AG04449 (cell line): ENCODE measurements at regions not wholly inside any gene's neighbourhood (a gene's known extent, or its start where the extent isn't known, plus 50 kb on each side); places are given as distances from the start of the nearest gene placed in this dataset.

Experiments
- CTCF ChIA-PET: fragments of 350-600 bp; formaldehyde crosslinking; extraction: SDS; loops from one replicate; lab custom pipeline; 2021; ENCODE audit warnings: antibody characterized with exemption; lab: Yijun Ruan, JAX
- POLR2A ChIA-PET: fragments of 400-600, 350-600 bp; formaldehyde crosslinking; extraction: SDS; loops from one replicate; lab custom pipeline; 2020; ENCODE audit warnings: antibody characterized with exemption, inconsistent platforms; lab: Yijun Ruan, JAX
- DNase-seq: peaks from one replicate; pipeline ENCODE4 v3.0.0-alpha.2; 2010; ENCODE audit warnings: low read depth, low spot score
- H3K4me3 ChIP-seq: 2 replicates; pipeline ENCODE4 v1.5.1; 2011; ENCODE audit warnings: low read depth, mild to moderate bottlenecking, control low read depth, low read length
- CTCF ChIP-seq: IDR thresholded peaks from one replicate; pipeline ENCODE4 v1.5.1; 2011; ENCODE audit warnings: mild to moderate bottlenecking, moderate library complexity, low read length, control low read depth, inconsistent platforms; ENCODE audit not compliant: insufficient read depth; ENCODE audit errors: missing control alignments

DNA sequence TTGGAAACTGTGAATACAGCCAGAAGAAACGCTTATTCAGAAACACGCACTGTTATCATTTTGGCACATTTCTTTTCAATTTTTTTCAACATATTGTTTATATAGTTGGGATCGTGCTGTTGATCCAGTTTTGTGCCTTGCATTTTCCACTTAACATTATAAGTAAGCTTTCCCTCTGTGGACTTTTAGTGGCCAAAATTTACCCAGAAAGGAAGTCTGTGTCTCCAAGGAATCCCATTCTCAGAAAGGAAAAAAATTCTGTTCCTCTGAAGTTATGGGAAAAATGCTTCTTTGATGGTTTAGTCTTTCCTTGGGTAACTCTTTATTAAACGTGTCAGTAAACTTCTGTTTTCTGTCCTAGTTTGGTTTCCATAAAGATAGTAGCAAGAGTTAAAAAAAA, 280.0 kb downstream of the REEP3 start:
- CTCF ChIA-PET, result interaction anchor here (0.9 to 1.2 kb wide), 2 partner anchors 14 to 634 kb away, joined by 3 to 4 read pairs; no protein-coding TSS in a partner anchor
- TF ChIP-seq CTCF, result no peak
- H3K4me3 ChIP-seq, result no peak overlapping the region
- POLR2A ChIA-PET, result no interaction called here
- DNase-seq, result no peak

GRCh38 chr10:63806330-63806729, 285.1 kb downstream of the REEP3 start:
- TF ChIP-seq CTCF, result no peak
- ChIA-PET POLR2A (no interaction called here), CTCF (no interaction called here)
- no peak overlapping the region for H3K4me3 ChIP-seq
- DNase-seq, result no peak

GRCh38 chr10:63812501-63812900, 291.3 kb downstream of the REEP3 start:
- no peak for DNase-seq
- POLR2A ChIA-PET, result interaction anchor here (0.7 kb wide), 1 partner anchor 46 kb away, joined by 3 read pairs; no protein-coding TSS in a partner anchor
- H3K4me3 ChIP-seq, result no peak overlapping the region
- CTCF ChIA-PET, result no interaction called here
- TF ChIP-seq CTCF, result no peak

GRCh38 chr10:63819753-63820329, 298.6 kb downstream of the REEP3 start:
- POLR2A ChIA-PET, result interaction anchor here (0.6 kb wide), 1 partner anchor 48 kb away, joined by 3 read pairs; no protein-coding TSS in a partner anchor
- DNase-seq, result peak; percentile 12
- H3K4me3 ChIP-seq, result no peak overlapping the region
- TF ChIP-seq CTCF, result peak; percentile 73
- CTCF ChIA-PET, result interaction anchor here (0.6 to 2.8 kb wide), 25 partner anchors 9 to 1851 kb away, joined by 3 to 23 read pairs (median 4); no protein-coding TSS in a partner anchor

GRCh38 chr10:63822496-63822895, 301.3 kb downstream of the REEP3 start:
- H3K4me3 ChIP-seq, result no peak overlapping the region
- ChIA-PET POLR2A (no interaction called here), CTCF (no interaction called here)
- TF ChIP-seq CTCF, result no peak
- no peak for DNase-seq

DNA sequence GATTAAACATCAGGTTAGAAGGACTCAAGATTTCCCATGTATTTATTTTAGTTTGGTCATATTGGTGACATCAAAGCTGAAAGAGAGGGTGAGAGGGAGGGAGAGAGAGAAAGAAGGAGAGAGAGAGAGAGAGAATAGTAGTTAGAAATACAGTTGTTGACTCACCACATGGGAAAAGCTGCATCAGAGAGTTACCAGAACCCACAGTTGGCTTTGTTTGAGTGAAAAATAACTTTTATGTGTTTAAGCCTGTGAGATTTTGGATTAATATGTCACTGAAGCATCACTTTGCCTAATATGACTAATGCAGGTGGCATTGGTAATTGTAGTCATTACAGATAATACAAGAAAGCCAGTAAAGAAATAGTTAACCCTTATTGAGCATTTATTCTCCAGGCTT, 303.9 kb downstream of the REEP3 start:
- no peak overlapping the region for H3K4me3 ChIP-seq
- CTCF ChIA-PET, result no interaction called here
- POLR2A ChIA-PET, result no interaction called here
- DNase-seq, result no peak
- no peak for TF ChIP-seq CTCF
